ENCODE measurements at regions not wholly inside any gene's neighbourhood (a gene's known extent, or its start where the extent isn't known, plus 50 kb on each side); places are given as distances from the start of the nearest gene placed in this dataset.
"Not testable (repeated sequence)": the region's sequence is repeated elsewhere in the genome, so short reads cannot be mapped to it uniquely, and the experiment has no call there.

DNA sequence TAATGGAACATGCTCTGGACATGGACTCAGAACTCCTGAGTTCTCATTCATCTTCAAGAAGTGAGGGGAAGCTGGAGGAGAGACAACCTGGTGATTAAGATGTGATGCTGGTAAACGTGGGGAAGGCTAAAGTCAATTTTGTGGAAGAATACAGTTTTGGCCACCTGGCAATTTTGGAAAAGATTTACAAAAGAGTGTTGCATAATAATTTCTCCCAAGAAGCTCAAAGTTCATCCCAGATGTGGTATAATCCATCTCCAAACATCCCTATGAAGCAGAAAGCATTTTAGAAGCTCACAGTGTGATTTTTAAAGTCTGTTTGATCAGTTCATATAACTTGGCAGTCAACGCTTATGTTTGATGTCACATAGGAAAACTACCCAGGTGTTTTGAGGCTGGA, 208.7 kb downstream of the LMX1A start:
- no peak for DNase-seq

GRCh38 chr1:165144757-165145397, 211.6 kb downstream of the LMX1A start:
- peak; percentile 16 for DNase-seq

DNA sequence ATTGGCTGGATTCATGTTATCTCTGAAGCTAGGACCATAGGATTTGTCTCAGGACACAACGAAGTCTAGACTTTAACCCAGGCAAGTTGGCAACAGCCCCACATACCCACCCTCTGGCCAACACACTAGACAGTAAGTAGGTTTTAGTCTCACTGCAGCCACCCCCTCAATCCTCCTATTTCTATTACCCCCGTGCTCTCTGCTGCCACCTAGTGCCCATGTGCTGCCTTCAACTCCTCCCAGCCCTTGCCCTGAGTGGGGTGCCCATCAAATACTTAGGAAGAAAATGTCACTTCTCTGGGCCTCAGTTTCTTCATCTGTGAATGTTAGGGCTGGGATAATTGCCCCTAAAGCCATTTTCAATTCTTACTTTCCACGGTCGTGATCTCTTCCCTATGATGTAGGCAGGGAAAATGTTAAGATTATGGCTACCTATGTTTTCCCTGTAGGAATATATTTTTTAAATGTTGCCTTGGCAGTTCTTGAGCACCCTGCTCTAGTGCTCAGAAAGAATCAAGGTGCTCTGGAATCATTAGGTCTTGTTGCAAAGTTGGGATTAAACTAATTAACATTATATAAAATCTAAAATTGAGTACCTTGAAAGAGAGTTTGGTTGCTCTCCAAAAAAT, 213.0 kb downstream of the LMX1A start:
- DNase-seq = no peak

- no peak for DNase-seq
Measured at GRCh38 chr1:165138960-165139359, 217.6 kb downstream of the LMX1A start.

DNA sequence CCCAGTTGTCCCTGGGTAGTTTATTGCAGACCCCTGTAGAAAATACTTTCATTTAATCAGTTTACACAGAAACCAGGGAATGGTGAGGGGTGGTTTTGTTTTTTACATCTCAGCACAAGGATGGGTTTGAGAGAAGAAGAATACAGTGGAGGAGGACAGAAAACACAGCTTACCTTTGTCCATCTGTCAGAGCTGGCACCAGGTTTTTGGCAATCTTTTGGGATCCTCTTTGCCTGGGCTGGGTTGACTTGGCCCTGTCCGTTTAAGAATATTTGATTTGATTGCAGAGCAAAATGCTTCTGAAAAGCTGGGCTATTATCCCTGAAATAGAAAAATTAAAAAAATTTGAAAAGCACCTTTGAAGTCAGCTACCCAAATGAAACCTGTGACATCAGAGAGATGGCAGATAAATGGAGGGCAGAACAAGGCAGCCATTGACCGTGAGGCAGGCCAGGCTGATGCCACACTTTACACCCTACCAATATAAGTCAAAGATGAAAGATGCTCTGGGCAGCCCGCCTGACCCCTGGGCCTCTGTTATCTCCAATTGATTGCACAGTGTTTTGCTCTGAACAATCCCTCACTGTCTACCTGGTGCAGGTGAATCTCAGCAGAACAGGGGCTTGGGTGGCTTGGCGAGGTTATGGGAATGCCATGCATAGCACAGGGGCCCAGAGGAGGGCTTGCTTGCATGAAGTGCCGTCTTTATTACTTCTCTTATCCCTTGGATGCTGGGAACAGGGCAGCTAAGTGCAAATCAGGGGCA, 218.8 kb downstream of the LMX1A start:
- DNase-seq = no peak

- no peak for DNase-seq
Measured at GRCh38 chr1:165134431-165134830, 222.1 kb downstream of the LMX1A start.

GRCh38 chr1:165129568-165130164, 226.8 kb downstream of the LMX1A start:
- peak; percentile 24 for DNase-seq

DNA sequence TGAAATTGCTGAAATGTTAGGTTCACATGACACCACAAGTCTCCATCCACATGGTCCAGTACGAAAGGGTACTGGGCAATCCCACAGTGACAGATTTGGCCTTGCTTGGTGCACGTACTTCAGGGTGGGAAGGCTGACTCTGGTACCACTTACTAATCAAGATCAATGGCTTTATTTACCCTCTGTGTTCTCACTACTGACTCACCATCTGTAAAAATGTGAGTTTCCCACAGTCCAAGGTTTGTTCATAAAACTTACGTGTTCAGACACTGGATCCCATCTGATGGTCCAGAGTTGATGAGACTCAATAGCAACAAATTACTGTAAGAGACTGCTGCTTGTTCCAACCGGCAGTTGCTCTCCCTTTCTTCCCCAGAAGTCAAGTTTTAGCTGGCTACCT, 231.7 kb downstream of the LMX1A start:
- no peak for DNase-seq

DNA sequence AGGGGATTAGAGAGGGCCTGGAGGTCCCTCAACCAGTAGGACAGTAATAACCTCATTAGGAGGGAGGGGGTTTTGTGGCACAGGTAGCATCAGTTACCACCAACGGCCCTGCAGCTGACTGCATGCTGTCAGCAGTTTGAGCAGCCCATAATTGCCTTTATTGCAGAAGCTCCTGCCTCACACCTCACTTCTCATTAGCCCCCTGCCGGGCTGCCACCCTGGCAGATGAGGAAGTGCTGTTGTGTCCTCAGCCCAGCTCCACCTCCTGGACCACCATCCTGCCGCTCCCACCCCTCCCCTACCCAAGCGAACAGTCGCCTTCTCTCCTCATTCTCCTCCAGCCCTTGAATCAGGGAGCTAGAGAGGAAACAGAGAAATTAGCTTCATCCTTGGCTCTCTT, 237.4 kb downstream of the LMX1A start:
- DNase-seq = no peak

- no peak for DNase-seq
Measured at GRCh38 chr1:165117482-165117881, 239.0 kb downstream of the LMX1A start.

DNA sequence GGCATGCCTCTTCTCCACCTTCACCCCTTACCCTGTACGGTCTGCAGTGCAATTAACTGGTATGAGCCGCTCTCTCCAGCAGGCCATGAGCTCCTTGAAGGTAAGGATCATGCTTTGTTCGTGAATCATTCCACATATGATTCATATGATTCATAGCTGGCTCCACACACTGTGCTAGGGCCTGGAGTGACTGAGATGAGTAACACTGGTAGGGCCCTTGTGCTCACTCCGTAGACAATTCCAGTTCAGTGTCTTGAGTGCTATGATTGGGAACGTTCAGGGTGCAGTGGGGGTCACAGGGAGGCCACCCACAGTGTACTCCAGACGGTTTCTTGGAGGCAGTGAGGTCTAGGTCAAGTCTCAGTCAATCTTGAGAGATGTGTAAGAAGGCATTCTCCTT, 239.8 kb downstream of the LMX1A start:
- DNase-seq = no peak

DNA sequence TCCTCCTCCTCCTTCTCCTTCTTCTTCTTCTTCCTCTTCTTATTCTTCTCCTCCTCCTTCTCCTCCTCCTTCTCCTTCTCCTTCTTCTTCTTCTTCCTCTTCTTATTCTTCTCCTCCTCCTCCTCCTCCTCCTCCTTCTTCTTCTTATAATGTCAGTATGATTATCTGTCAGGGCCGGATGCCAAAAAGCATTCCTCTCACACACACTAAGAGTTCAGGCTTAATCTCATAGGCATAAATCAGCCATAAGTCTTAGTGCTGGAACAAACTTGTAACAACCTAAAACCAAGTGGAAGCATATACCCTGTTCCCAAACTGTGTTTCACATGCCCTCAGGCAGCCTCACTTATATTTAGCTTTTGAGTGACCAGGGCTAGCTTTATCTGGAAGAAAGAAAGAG, 240.3 kb downstream of the LMX1A start:
- DNase-seq = no peak

DNA sequence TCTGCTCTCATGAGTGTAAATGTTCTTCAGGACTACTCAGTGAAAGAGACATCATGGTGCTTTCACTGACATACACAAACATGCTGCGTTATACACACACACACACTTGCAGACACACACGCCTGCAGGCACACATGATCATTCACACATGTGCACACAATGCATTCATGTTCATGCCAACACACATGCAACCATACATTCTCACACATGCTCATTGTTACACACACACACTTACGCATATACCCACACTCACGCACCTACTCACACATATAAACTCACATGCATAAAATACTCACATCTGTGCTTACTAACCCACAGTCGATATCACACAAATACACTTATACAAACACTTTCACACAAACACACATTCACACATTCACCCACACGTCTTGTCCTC, 241.6 kb downstream of the LMX1A start:
- no peak for DNase-seq

- DNase-seq = no peak
Measured at GRCh38 chr1:165114022-165114888, 242.3 kb downstream of the LMX1A start.

GRCh38 chr1:165112260-165112659, 244.3 kb downstream of the LMX1A start:
- DNase-seq = no peak

- DNase-seq = no peak
Measured at GRCh38 chr1:165109013-165109412, 247.5 kb downstream of the LMX1A start.

GRCh38 chr1:165092542-165093162, 263.9 kb downstream of the LMX1A start:
- DNase-seq = not testable (repeated sequence)

DNA sequence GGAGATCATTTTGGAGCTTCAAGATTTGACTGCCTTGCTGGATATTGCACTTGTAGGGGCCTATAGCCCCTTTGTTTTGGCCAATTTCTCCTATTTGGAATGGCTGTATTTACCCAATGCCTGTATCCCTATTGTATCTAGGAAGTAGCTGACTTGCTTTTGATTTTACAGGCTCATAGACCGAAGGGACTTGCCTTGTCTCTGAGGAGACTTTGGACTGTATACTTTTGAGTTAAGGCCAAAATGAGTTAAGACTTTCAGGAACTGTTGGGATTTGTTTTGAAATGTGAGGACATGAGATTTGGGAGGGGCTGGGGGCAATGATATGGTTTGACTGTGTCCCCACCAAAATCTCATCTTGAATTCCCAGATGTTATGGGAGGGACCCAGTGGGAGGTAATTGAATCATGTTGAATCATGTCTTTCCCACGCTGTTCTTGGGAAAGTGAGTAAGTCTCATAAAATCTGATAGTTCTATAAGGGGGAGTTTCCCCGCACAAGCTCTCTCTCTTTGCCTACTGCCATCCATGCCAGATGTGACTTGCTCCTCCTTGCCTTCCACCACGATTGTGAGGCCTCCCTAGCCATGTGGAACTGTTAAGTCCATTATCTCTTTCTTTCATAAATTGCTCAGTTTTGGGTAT, 276.1 kb downstream of the LMX1A start:
- no peak for DNase-seq

- no peak for DNase-seq
Measured at GRCh38 chr1:165078391-165078790, 278.1 kb downstream of the LMX1A start.

- no peak for DNase-seq
Measured at GRCh38 chr1:165075725-165076370, 280.7 kb downstream of the LMX1A start.

Measured in occipital lobe (tissue), 1 donor.